HCEC 1CT (cell line): ENCODE measurements at regions not wholly inside any gene's neighbourhood (a gene's known extent, or its start where the extent isn't known, plus 50 kb on each side); places are given as distances from the start of the nearest gene placed in this dataset.

Source experiments
- DNase-seq: peaks from one replicate; pipeline ENCODE4 v3.0.0-alpha.2; 2017

GRCh38 chr1:116232989-116233514 is 121.9 kb downstream of the MAB21L3 start:
- DNase-seq: no peak

- DNase-seq: no peak
These were observed 123.2 kb downstream of the MAB21L3 start for GRCh38 chr1:116234429-116234828.

- no peak for DNase-seq
These were observed 128.7 kb downstream of the MAB21L3 start for GRCh38 chr1:116239916-116240315.

- no peak for DNase-seq
These were observed 130.3 kb upstream of the ATP1A1 start for GRCh38 chr1:116242741-116243140.

- no peak for DNase-seq
These were observed 129.6 kb upstream of the ATP1A1 start for GRCh38 chr1:116243333-116244054.

GRCh38 chr1:116246174-116246573 is 126.9 kb upstream of the ATP1A1 start:
- DNase-seq: no peak

GRCh38 chr1:116252271-116252670 is 120.8 kb upstream of the ATP1A1 start:
- DNase-seq: no peak

GRCh38 chr1:116252785-116253184 is 120.3 kb upstream of the ATP1A1 start:
- no peak for DNase-seq

GRCh38 chr1:116253566-116254382 is 119.3 kb upstream of the ATP1A1 start:
- no peak for DNase-seq

- DNase-seq: no peak
These were observed 118.3 kb upstream of the ATP1A1 start for GRCh38 chr1:116254776-116255175.

GRCh38 chr1:116255486-116256285 is 117.4 kb upstream of the ATP1A1 start:
- no peak for DNase-seq

- no peak for DNase-seq
These were observed 116.8 kb upstream of the ATP1A1 start for GRCh38 chr1:116256286-116256649.

GRCh38 chr1:116256875-116257274 is 116.2 kb upstream of the ATP1A1 start:
- no peak for DNase-seq

- no peak for DNase-seq
These were observed 115.7 kb upstream of the ATP1A1 start for GRCh38 chr1:116257341-116257767.

GRCh38 chr1:116257836-116258235 is 115.2 kb upstream of the ATP1A1 start:
- no peak for DNase-seq

GRCh38 chr1:116258668-116259419 is 114.2 kb upstream of the ATP1A1 start:
- no peak for DNase-seq

GRCh38 chr1:116259663-116260062 is 113.4 kb upstream of the ATP1A1 start:
- DNase-seq: no peak

GRCh38 chr1:116260115-116260514 is 112.9 kb upstream of the ATP1A1 start:
- no peak for DNase-seq

GRCh38 chr1:116260621-116261020 is 112.4 kb upstream of the ATP1A1 start:
- DNase-seq: no peak

- no peak for DNase-seq
These were observed 111.8 kb upstream of the ATP1A1 start for GRCh38 chr1:116261227-116261626.

GRCh38 chr1:116262207-116262994 is 110.6 kb upstream of the ATP1A1 start:
- DNase-seq: no peak

GRCh38 chr1:116262995-116263385 is 110.1 kb upstream of the ATP1A1 start:
- no peak for DNase-seq
